ENCODE measurements at regions not wholly inside any gene's neighbourhood (a gene's known extent, or its start where the extent isn't known, plus 50 kb on each side); places are given as distances from the start of the nearest gene placed in this dataset.

- TF ChIP-seq TCF7L2 (IDR thresholded peaks at IDR 0.05; ENCODE audit: low read depth, low read length) (no peak), SIN3A (IDR thresholded peaks at IDR 0.05; ENCODE audit: borderline replicate concordance, insufficient read depth, low read depth, low read length) (no peak), POLR2AphosphoS5 (IDR thresholded peaks at IDR 0.05; ENCODE audit: low read depth, low read length) (no peak)
- TF ChIP-seq, protein P1, sequence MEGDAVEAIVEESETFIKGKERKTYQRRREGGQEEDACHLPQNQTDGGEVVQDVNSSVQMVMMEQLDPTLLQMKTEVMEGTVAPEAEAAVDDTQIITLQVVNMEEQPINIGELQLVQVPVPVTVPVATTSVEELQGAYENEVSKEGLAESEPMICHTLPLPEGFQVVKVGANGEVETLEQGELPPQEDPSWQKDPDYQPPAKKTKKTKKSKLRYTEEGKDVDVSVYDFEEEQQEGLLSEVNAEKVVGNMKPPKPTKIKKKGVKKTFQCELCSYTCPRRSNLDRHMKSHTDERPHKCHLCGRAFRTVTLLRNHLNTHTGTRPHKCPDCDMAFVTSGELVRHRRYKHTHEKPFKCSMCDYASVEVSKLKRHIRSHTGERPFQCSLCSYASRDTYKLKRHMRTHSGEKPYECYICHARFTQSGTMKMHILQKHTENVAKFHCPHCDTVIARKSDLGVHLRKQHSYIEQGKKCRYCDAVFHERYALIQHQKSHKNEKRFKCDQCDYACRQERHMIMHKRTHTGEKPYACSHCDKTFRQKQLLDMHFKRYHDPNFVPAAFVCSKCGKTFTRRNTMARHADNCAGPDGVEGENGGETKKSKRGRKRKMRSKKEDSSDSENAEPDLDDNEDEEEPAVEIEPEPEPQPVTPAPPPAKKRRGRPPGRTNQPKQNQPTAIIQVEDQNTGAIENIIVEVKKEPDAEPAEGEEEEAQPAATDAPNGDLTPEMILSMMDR (IDR thresholded peaks at IDR 0.05), result no peak
- TF ChIP-seq, protein P2, sequence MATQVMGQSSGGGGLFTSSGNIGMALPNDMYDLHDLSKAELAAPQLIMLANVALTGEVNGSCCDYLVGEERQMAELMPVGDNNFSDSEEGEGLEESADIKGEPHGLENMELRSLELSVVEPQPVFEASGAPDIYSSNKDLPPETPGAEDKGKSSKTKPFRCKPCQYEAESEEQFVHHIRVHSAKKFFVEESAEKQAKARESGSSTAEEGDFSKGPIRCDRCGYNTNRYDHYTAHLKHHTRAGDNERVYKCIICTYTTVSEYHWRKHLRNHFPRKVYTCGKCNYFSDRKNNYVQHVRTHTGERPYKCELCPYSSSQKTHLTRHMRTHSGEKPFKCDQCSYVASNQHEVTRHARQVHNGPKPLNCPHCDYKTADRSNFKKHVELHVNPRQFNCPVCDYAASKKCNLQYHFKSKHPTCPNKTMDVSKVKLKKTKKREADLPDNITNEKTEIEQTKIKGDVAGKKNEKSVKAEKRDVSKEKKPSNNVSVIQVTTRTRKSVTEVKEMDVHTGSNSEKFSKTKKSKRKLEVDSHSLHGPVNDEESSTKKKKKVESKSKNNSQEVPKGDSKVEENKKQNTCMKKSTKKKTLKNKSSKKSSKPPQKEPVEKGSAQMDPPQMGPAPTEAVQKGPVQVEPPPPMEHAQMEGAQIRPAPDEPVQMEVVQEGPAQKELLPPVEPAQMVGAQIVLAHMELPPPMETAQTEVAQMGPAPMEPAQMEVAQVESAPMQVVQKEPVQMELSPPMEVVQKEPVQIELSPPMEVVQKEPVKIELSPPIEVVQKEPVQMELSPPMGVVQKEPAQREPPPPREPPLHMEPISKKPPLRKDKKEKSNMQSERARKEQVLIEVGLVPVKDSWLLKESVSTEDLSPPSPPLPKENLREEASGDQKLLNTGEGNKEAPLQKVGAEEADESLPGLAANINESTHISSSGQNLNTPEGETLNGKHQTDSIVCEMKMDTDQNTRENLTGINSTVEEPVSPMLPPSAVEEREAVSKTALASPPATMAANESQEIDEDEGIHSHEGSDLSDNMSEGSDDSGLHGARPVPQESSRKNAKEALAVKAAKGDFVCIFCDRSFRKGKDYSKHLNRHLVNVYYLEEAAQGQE (IDR thresholded peaks at IDR 0.05; ENCODE audit: insufficient read depth in 1 of 2, low read depth in 2 of 2, low read length in 1 of 2), result no peak
- Histone ChIP-seq H3K36me3 (ENCODE audit: control insufficient read depth, insufficient read depth, low read length) (no peaks in the 10 kb centered on the region), H3K4me1 (ENCODE audit: control insufficient read depth, insufficient read depth, low read length) (no peaks in the 10 kb centered on the region), H3K4me3 (ENCODE audit: low read depth in 2 of 2, low read length in 2 of 2) (no peak overlapping the region), H3K27ac (ENCODE audit: low read length) (no peak overlapping the region), H3K9me3 (ENCODE audit: control insufficient read depth, insufficient read depth, low read depth, low read length) (no peaks in the 10 kb centered on the region), H3K27me3 (ENCODE audit: control insufficient read depth, insufficient read depth, low read length) (no peaks in the 10 kb centered on the region)
- intact Hi-C loops (cut with micrococcal nuclease; ENCODE audit: unreplicated experiment), result no loop called here
- no TSS peak for BruUV-seq (replicated peaks)
- CTCF ChIA-PET, result no interaction called here
- in situ Hi-C loops (cut with HindIII; ENCODE audit: low pct_unique_long_range_greater_than_20kb, low sequenced_read_pairs), result no loop called here
- ATAC-seq, result no peak
- no peak for DNase-seq (ENCODE audit: low read depth, low spot score)
- POLR2A ChIA-PET, result no interaction called here
Measured at GRCh38 chr18:45268583-45268982, 346.7 kb upstream of the SLC14A2 start.

DNA sequence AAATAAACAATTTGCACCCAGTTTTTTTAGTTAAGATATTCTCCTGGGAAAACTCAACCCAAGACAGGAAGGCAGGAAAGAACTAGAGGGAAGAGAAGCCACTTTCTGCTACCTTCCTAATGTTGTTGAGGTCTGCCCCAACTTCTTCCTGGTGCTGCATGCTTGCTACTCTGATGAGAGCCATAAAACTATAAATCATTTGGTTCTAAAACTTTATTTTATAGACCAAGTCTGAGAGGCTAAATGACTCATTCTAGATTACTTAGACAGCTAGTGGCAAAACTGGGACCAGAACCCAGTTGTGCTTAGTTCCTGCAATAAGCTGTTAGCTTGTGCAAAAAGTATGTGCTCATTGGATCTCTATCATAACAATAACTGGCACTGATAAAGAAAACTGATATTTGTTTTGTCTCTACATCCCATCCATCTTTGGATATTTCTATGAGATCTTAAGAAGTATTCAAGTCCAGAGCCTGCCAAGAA is 344.9 kb upstream of the SLC14A2 start:
- intact Hi-C loops (cut with micrococcal nuclease; ENCODE audit: unreplicated experiment), result no loop called here
- in situ Hi-C loops (cut with HindIII; ENCODE audit: low pct_unique_long_range_greater_than_20kb, low sequenced_read_pairs), result no loop called here
- Histone ChIP-seq H3K4me3 (ENCODE audit: low read depth in 2 of 2, low read length in 2 of 2) (no peak overlapping the region), H3K27me3 (ENCODE audit: control insufficient read depth, insufficient read depth, low read length) (no peaks in the 10 kb centered on the region), H3K4me1 (ENCODE audit: control insufficient read depth, insufficient read depth, low read length) (no peaks in the 10 kb centered on the region), H3K9me3 (ENCODE audit: control insufficient read depth, insufficient read depth, low read depth, low read length) (no peaks in the 10 kb centered on the region), H3K36me3 (ENCODE audit: control insufficient read depth, insufficient read depth, low read length) (no peaks in the 10 kb centered on the region), H3K27ac (ENCODE audit: low read length) (no peak overlapping the region)
- no TSS peak for BruUV-seq (replicated peaks)
- POLR2A ChIA-PET, result no interaction called here
- DNase-seq (ENCODE audit: low read depth, low spot score), result no peak
- ATAC-seq, result no peak
- CTCF ChIA-PET, result no interaction called here
- no peak for TF ChIP-seq TCF7L2 (IDR thresholded peaks at IDR 0.05; ENCODE audit: low read depth, low read length)
- no peak for TF ChIP-seq POLR2AphosphoS5 (IDR thresholded peaks at IDR 0.05; ENCODE audit: low read depth, low read length)

- TF ChIP-seq, protein P2 (IDR thresholded peaks at IDR 0.05; ENCODE audit: insufficient read depth in 1 of 2, low read depth in 2 of 2, low read length in 1 of 2), result no peak
- no peak for TF ChIP-seq POLR2AphosphoS5 (IDR thresholded peaks at IDR 0.05; ENCODE audit: low read depth, low read length)
- TF ChIP-seq, protein P1 (IDR thresholded peaks at IDR 0.05), result no peak
- no peak for TF ChIP-seq TCF7L2 (IDR thresholded peaks at IDR 0.05; ENCODE audit: low read depth, low read length)
- no peak for TF ChIP-seq SIN3A (IDR thresholded peaks at IDR 0.05; ENCODE audit: borderline replicate concordance, insufficient read depth, low read depth, low read length)
- no peaks in the 10 kb centered on the region for H3K4me1 ChIP-seq (ENCODE audit: control insufficient read depth, insufficient read depth, low read length)
- BruUV-seq (replicated peaks), result no TSS peak
- H3K9me3 ChIP-seq (ENCODE audit: control insufficient read depth, insufficient read depth, low read depth, low read length), result no peaks in the 10 kb centered on the region
- H3K36me3 ChIP-seq (ENCODE audit: control insufficient read depth, insufficient read depth, low read length), result no peaks in the 10 kb centered on the region
- in situ Hi-C loops (cut with HindIII; ENCODE audit: low pct_unique_long_range_greater_than_20kb, low sequenced_read_pairs) (no loop called here), intact Hi-C loops (cut with micrococcal nuclease; ENCODE audit: unreplicated experiment) (no loop called here)
- no peak overlapping the region for H3K27ac ChIP-seq (ENCODE audit: low read length)
- ATAC-seq (no peak), DNase-seq (ENCODE audit: low read depth, low spot score) (no peak)
- H3K4me3 ChIP-seq (ENCODE audit: low read depth in 2 of 2, low read length in 2 of 2), result no peak overlapping the region
- ChIA-PET POLR2A (no interaction called here), CTCF (no interaction called here)
- no peaks in the 10 kb centered on the region for H3K27me3 ChIP-seq (ENCODE audit: control insufficient read depth, insufficient read depth, low read length)
Measured at GRCh38 chr18:45274026-45274425, 341.2 kb upstream of the SLC14A2 start.

Measured in Panc1 (cell line).